CD4-positive, alpha-beta memory T cell (primary cell): ENCODE measurements at regions not wholly inside any gene's neighbourhood (a gene's known extent, or its start where the extent isn't known, plus 50 kb on each side); places are given as distances from the start of the nearest gene placed in this dataset.

Experiments used
- CTCF ChIA-PET: fragments of 350-600 bp; sonication (Branson Sonifier 250); formaldehyde crosslinking; loops from one replicate; lab custom pipeline; 2021; ENCODE audit warnings: inconsistent platforms; ENCODE audit not compliant: partially characterized antibody; lab: Charles Lee
- POLR2A ChIA-PET: fragments of 350-600 bp; sonication (Branson Sonifier 250); formaldehyde crosslinking; loops from one replicate; lab custom pipeline; 2021; ENCODE audit not compliant: partially characterized antibody; lab: Charles Lee
- DNase-seq, 5 donors: peaks; one replicate each; pipeline versions ENCODE4 v3.0.0 to v3.0.0-alpha.2; 2020 to 2022; ENCODE audit warnings: mixed read lengths in 1 of 5
- H3K27ac ChIP-seq: one replicate; pipeline ENCODE4 v1.7.0; 2013; ENCODE audit warnings: low read depth, low read length
- H3K27me3 ChIP-seq: 2 replicates; pipeline ENCODE4 v1.7.0; 2013; ENCODE audit warnings: mild to moderate bottlenecking, low read length, moderate library complexity; ENCODE audit not compliant: insufficient read depth
- H3K36me3 ChIP-seq: 2 replicates; pipeline ENCODE4 v1.7.0; 2013; ENCODE audit warnings: mild to moderate bottlenecking, low read length, moderate library complexity; ENCODE audit not compliant: insufficient read depth
- H3K4me1 ChIP-seq: 2 replicates; pipeline ENCODE4 v1.7.0; 2013; ENCODE audit warnings: mild to moderate bottlenecking, low read length, moderate library complexity; ENCODE audit not compliant: insufficient read depth
- H3K4me3 ChIP-seq, 2 donors: one replicate each; pipeline ENCODE4 v1.7.0; 2013; ENCODE audit warnings: low read length in 2 of 2, mild to moderate bottlenecking in 1 of 2
- H3K9me3 ChIP-seq, 2 donors: one replicate each; pipeline ENCODE4 v1.7.0; 2013; ENCODE audit warnings: low read length in 2 of 2, control low read depth in 1 of 2; ENCODE audit not compliant: control insufficient read depth in 1 of 2
- H3K27ac Mint-ChIP-seq, 7 donors: one replicate each; pipeline ENCODE4 v1.8.0; 2020 to 2021; ENCODE audit warnings: mixed read lengths in 7 of 7, mild to moderate bottlenecking in 6 of 7, inconsistent platforms in 3 of 7, moderate library complexity in 3 of 7
- H3K27me3 Mint-ChIP-seq, 2 donors: one replicate each; pipeline ENCODE4 v1.8.0; 2020 to 2021; ENCODE audit warnings: mixed read lengths in 2 of 2
- H3K36me3 Mint-ChIP-seq, 2 donors: one replicate each; pipeline ENCODE4 v1.8.0; 2020 to 2021; ENCODE audit warnings: mixed read lengths in 2 of 2, inconsistent platforms in 1 of 2, mild to moderate bottlenecking in 1 of 2
- H3K4me1 Mint-ChIP-seq, 4 donors: one replicate each; pipeline ENCODE4 v1.8.0; 2020 to 2021; ENCODE audit warnings: mixed read lengths in 4 of 4, mild to moderate bottlenecking in 1 of 4
- H3K4me3 Mint-ChIP-seq, 8 donors: one replicate each; pipeline ENCODE4 v1.8.0; 2020 to 2021; ENCODE audit warnings: mixed read lengths in 8 of 8, mild to moderate bottlenecking in 7 of 8, moderate library complexity in 6 of 8, inconsistent platforms in 3 of 8
- H3K9me3 Mint-ChIP-seq, 8 donors: one replicate each; pipeline ENCODE4 v1.8.0; 2020 to 2021; ENCODE audit warnings: mixed read lengths in 8 of 8, mild to moderate bottlenecking in 5 of 8, inconsistent platforms in 3 of 8, moderate library complexity in 1 of 8
- intact Hi-C: fragments of 100-400 bp; cut with micrococcal nuclease; formaldehyde crosslinking; loops from one replicate; pipeline ENCODE4 v1.15.1; 2023

- H3K27ac ChIP-seq: no peak overlapping the region
- Mint-ChIP-seq H3K4me3 (no peak overlapping the region), H3K27ac (no peak overlapping the region), H3K4me1 (no peaks in the 10 kb centered on the region), H3K27me3 (peaks cover 1 to 22% of the 10 kb centered on the region in 2 donors), H3K36me3 (no peaks in the 10 kb centered on the region), H3K9me3 (no peaks in the 10 kb centered on the region)
- no peaks in the 10 kb centered on the region for H3K36me3 ChIP-seq
- DNase-seq: no peak
- intact Hi-C loops: no loop called here
- no peak overlapping the region for H3K4me3 ChIP-seq
- no peaks in the 10 kb centered on the region for H3K27me3 ChIP-seq
- no peaks in the 10 kb centered on the region for H3K4me1 ChIP-seq
- ChIA-PET CTCF (no interaction called here), POLR2A (interaction anchor here (0.5 kb wide), 1 partner anchor 220 kb away, joined by 4 read pairs; no protein-coding TSS in a partner anchor)
- no peaks in the 10 kb centered on the region for H3K9me3 ChIP-seq
These were observed 599.1 kb downstream of the PTPRU start for GRCh38 chr1:29835406-29835805.

GRCh38 chr1:29833581-29833980 lies 597.3 kb downstream of the PTPRU start:
- ChIA-PET CTCF (no interaction called here), POLR2A (no interaction called here)
- H3K36me3 ChIP-seq: no peaks in the 10 kb centered on the region
- H3K4me3 ChIP-seq: no peak overlapping the region
- intact Hi-C loops: no loop called here
- H3K27ac ChIP-seq: no peak overlapping the region
- no peaks in the 10 kb centered on the region for H3K4me1 ChIP-seq
- H3K27me3 ChIP-seq: no peaks in the 10 kb centered on the region
- H3K9me3 ChIP-seq: no peaks in the 10 kb centered on the region
- no peaks in the 10 kb centered on the region for H3K4me1 Mint-ChIP-seq
- H3K4me3 Mint-ChIP-seq: no peak overlapping the region
- no peak for DNase-seq
- H3K27ac Mint-ChIP-seq: no peak overlapping the region
- H3K27me3 Mint-ChIP-seq: peaks cover 3 to 20% of the 10 kb centered on the region in 2 donors
- H3K9me3 Mint-ChIP-seq: no peaks in the 10 kb centered on the region
- no peaks in the 10 kb centered on the region for H3K36me3 Mint-ChIP-seq

GRCh38 chr1:29832936-29833335 lies 596.6 kb downstream of the PTPRU start:
- Mint-ChIP-seq H3K36me3 (no peaks in the 10 kb centered on the region), H3K4me3 (no peak overlapping the region), H3K27me3 (peaks cover 3 to 17% of the 10 kb centered on the region in 2 donors), H3K4me1 (no peaks in the 10 kb centered on the region), H3K27ac (no peak overlapping the region), H3K9me3 (no peaks in the 10 kb centered on the region)
- POLR2A ChIA-PET: no interaction called here
- no peaks in the 10 kb centered on the region for H3K27me3 ChIP-seq
- no peak overlapping the region for H3K27ac ChIP-seq
- H3K4me3 ChIP-seq: no peak overlapping the region
- H3K36me3 ChIP-seq: no peaks in the 10 kb centered on the region
- CTCF ChIA-PET: no interaction called here
- H3K9me3 ChIP-seq: no peaks in the 10 kb centered on the region
- intact Hi-C loops: no loop called here
- DNase-seq: no peak
- H3K4me1 ChIP-seq: no peaks in the 10 kb centered on the region

GRCh38 chr1:29832471-29832870 lies 596.1 kb downstream of the PTPRU start:
- H3K4me1 Mint-ChIP-seq: no peaks in the 10 kb centered on the region
- no peaks in the 10 kb centered on the region for H3K36me3 ChIP-seq
- no peaks in the 10 kb centered on the region for H3K4me1 ChIP-seq
- no peaks in the 10 kb centered on the region for H3K9me3 Mint-ChIP-seq
- no peaks in the 10 kb centered on the region for H3K36me3 Mint-ChIP-seq
- H3K9me3 ChIP-seq: no peaks in the 10 kb centered on the region
- no peak overlapping the region for H3K27ac ChIP-seq
- CTCF ChIA-PET: no interaction called here
- POLR2A ChIA-PET: no interaction called here
- intact Hi-C loops: no loop called here
- no peak overlapping the region for H3K27ac Mint-ChIP-seq
- no peak for DNase-seq
- H3K4me3 ChIP-seq: no peak overlapping the region
- no peak overlapping the region for H3K4me3 Mint-ChIP-seq
- H3K27me3 Mint-ChIP-seq: peaks cover 3 to 20% of the 10 kb centered on the region in 2 donors
- no peaks in the 10 kb centered on the region for H3K27me3 ChIP-seq

GRCh38 chr1:29831500-29832117 lies 595.3 kb downstream of the PTPRU start:
- no peak overlapping the region for H3K27ac ChIP-seq
- Mint-ChIP-seq H3K36me3 (no peaks in the 10 kb centered on the region), H3K4me3 (no peak overlapping the region), H3K27ac (no peak overlapping the region), H3K27me3 (peaks cover 3 to 17% of the 10 kb centered on the region in 2 donors), H3K4me1 (no peaks in the 10 kb centered on the region), H3K9me3 (no peaks in the 10 kb centered on the region)
- intact Hi-C loops: no loop called here
- ChIA-PET CTCF (no interaction called here), POLR2A (no interaction called here)
- H3K36me3 ChIP-seq: no peaks in the 10 kb centered on the region
- H3K9me3 ChIP-seq: no peaks in the 10 kb centered on the region
- no peak overlapping the region for H3K4me3 ChIP-seq
- DNase-seq: no peak
- no peaks in the 10 kb centered on the region for H3K27me3 ChIP-seq
- H3K4me1 ChIP-seq: no peaks in the 10 kb centered on the region

- intact Hi-C loops: no loop called here
- H3K4me3 Mint-ChIP-seq: no peak overlapping the region
- DNase-seq: no peak
- no peaks in the 10 kb centered on the region for H3K9me3 Mint-ChIP-seq
- peaks cover 3 to 17% of the 10 kb centered on the region in 2 donors for H3K27me3 Mint-ChIP-seq
- no peaks in the 10 kb centered on the region for H3K36me3 Mint-ChIP-seq
- ChIA-PET CTCF (no interaction called here), POLR2A (no interaction called here)
- no peak overlapping the region for H3K27ac Mint-ChIP-seq
- H3K9me3 ChIP-seq: no peaks in the 10 kb centered on the region
- no peak overlapping the region for H3K4me3 ChIP-seq
- no peak overlapping the region for H3K27ac ChIP-seq
- no peaks in the 10 kb centered on the region for H3K4me1 ChIP-seq
- no peaks in the 10 kb centered on the region for H3K4me1 Mint-ChIP-seq
- H3K27me3 ChIP-seq: no peaks in the 10 kb centered on the region
- H3K36me3 ChIP-seq: no peaks in the 10 kb centered on the region
These were observed 594.6 kb downstream of the PTPRU start for GRCh38 chr1:29830916-29831315.

- intact Hi-C loops: no loop called here
- Histone ChIP-seq H3K27ac (no peak overlapping the region), H3K4me1 (no peaks in the 10 kb centered on the region), H3K27me3 (no peaks in the 10 kb centered on the region), H3K4me3 (no peak overlapping the region), H3K36me3 (no peaks in the 10 kb centered on the region), H3K9me3 (no peaks in the 10 kb centered on the region)
- no peaks in the 10 kb centered on the region for H3K9me3 Mint-ChIP-seq
- ChIA-PET POLR2A (no interaction called here), CTCF (no interaction called here)
- H3K4me3 Mint-ChIP-seq: no peak overlapping the region
- H3K36me3 Mint-ChIP-seq: no peaks in the 10 kb centered on the region
- DNase-seq: no peak
- H3K4me1 Mint-ChIP-seq: no peaks in the 10 kb centered on the region
- peaks cover 3 to 14% of the 10 kb centered on the region in 2 donors for H3K27me3 Mint-ChIP-seq
- no peak overlapping the region for H3K27ac Mint-ChIP-seq
These were observed 594.1 kb downstream of the PTPRU start for GRCh38 chr1:29830383-29830782.
